PFSK-1 (cell line): ENCODE measurements at regions not wholly inside any gene's neighbourhood (a gene's known extent, or its start where the extent isn't known, plus 50 kb on each side); places are given as distances from the start of the nearest gene placed in this dataset.

Experiments used
- REST ChIP-seq, 2 experiments: IDR thresholded peaks; 2 replicates each; pipeline versions ENCODE4 v1.6.1 to v1.8.0; 2011 to 2012; ENCODE audit warnings: low read depth in 2 of 2, low read length in 2 of 2, control low read depth in 1 of 2, inconsistent platforms in 1 of 2, mild to moderate bottlenecking in 1 of 2, moderate library complexity in 1 of 2; ENCODE audit not compliant: insufficient read depth in 1 of 2
- SIN3A ChIP-seq: IDR thresholded peaks from 2 replicates; pipeline ENCODE4 v1.6.1; 2012; ENCODE audit warnings: mild to moderate bottlenecking, low read length, moderate library complexity, borderline replicate concordance; ENCODE audit not compliant: insufficient read depth
- TAF1 ChIP-seq: IDR thresholded peaks from 2 replicates; pipeline ENCODE4 v1.6.1; 2012; ENCODE audit warnings: low read length, control low read depth, borderline replicate concordance; ENCODE audit not compliant: insufficient read depth

- no peak for TF ChIP-seq SIN3A
- peak; percentile 60 to 86; a peak in 3 of 4 replicates for TF ChIP-seq REST (IDR thresholded peaks at IDR 0.05; ENCODE audit: insufficient read depth in 1 of 2, low read depth in 2 of 2, low read length in 2 of 2)
- no peak for TF ChIP-seq TAF1
Measured at GRCh38 chr15:61545763-61546162, 316.7 kb upstream of the RORA start.
